Mammary epithelial cell (primary cell): ENCODE measurements at regions not wholly inside any gene's neighbourhood (a gene's known extent, or its start where the extent isn't known, plus 50 kb on each side); places are given as distances from the start of the nearest gene placed in this dataset.

Source experiments
- CTCF ChIP-seq, 2 donors: IDR thresholded peaks in 1 of 2; conservative IDR thresholded peaks in 1 of 2; 2 replicates each; pipeline ENCODE4 v1.5.1; 2011 to 2012; ENCODE audit warnings: inconsistent platforms in 2 of 2, low read length in 2 of 2, mild to moderate bottlenecking in 2 of 2, control low read depth in 1 of 2, low read depth in 1 of 2; ENCODE audit not compliant: insufficient read depth in 1 of 2; ENCODE audit errors: extremely low read depth in 1 of 2
- EZH2 ChIP-seq: IDR thresholded peaks from 2 replicates; pipeline ENCODE4 v1.6.1; 2012; ENCODE audit warnings: low read length, inconsistent platforms, borderline replicate concordance

- TF ChIP-seq CTCF (conservative IDR thresholded peaks at IDR 0.05 in 1 of 2, IDR thresholded peaks at IDR 0.05 in 1 of 2; ENCODE audit: extremely low read depth in 1 of 2, insufficient read depth in 1 of 2, low read depth in 1 of 2, low read length in 2 of 2): no peak
- no peak for TF ChIP-seq EZH2
Observed at GRCh38 chr2:204491528-204491927, 53.7 kb upstream of the PARD3B start.
